Peyer's patch (tissue), 4 donors: ENCODE measurements at regions not wholly inside any gene's neighbourhood (a gene's known extent, or its start where the extent isn't known, plus 50 kb on each side); places are given as distances from the start of the nearest gene placed in this dataset.

Experiments used
- POLR2A ChIP-seq, 2 donors: fragments of 450-650 bp; IDR thresholded peaks; one replicate each; pipeline ENCODE4 v1.5.1; 2017; ENCODE audit warnings: antibody characterized with exemption in 2 of 2, mild to moderate bottlenecking in 2 of 2, moderate library complexity in 2 of 2
- TF ChIP-seq, protein P1 (sequence below), 6 experiments: fragments of 450-650 bp in 4 of 6; fragments of 200-600 bp in 2 of 6; sonication (generic) in 1 of 6; IDR thresholded peaks; one replicate each; pipeline ENCODE4 v1.5.1; 2017 to 2019; ENCODE audit warnings: antibody characterized with exemption in 6 of 6, mild to moderate bottlenecking in 3 of 6, moderate library complexity in 1 of 6

GRCh38 chr1:78254517-78254916 lies 208.8 kb downstream of the GIPC2 start:
- TF ChIP-seq, protein P1, sequence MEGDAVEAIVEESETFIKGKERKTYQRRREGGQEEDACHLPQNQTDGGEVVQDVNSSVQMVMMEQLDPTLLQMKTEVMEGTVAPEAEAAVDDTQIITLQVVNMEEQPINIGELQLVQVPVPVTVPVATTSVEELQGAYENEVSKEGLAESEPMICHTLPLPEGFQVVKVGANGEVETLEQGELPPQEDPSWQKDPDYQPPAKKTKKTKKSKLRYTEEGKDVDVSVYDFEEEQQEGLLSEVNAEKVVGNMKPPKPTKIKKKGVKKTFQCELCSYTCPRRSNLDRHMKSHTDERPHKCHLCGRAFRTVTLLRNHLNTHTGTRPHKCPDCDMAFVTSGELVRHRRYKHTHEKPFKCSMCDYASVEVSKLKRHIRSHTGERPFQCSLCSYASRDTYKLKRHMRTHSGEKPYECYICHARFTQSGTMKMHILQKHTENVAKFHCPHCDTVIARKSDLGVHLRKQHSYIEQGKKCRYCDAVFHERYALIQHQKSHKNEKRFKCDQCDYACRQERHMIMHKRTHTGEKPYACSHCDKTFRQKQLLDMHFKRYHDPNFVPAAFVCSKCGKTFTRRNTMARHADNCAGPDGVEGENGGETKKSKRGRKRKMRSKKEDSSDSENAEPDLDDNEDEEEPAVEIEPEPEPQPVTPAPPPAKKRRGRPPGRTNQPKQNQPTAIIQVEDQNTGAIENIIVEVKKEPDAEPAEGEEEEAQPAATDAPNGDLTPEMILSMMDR (IDR thresholded peaks at IDR 0.05): no peak
- no peak for TF ChIP-seq POLR2A (IDR thresholded peaks at IDR 0.05)
